Mesodermal cell (in vitro differentiated cells): ENCODE measurements at regions not wholly inside any gene's neighbourhood (a gene's known extent, or its start where the extent isn't known, plus 50 kb on each side); places are given as distances from the start of the nearest gene placed in this dataset.

ENCODE experiments used
- H3K27ac ChIP-seq: 2 replicates; pipeline ENCODE4 v1.7.0; 2013; ENCODE audit warnings: mild to moderate bottlenecking, low read depth, low read length, moderate library complexity; ENCODE audit not compliant: severe bottlenecking
- H3K36me3 ChIP-seq: 2 replicates; pipeline ENCODE4 v1.7.1; 2013; ENCODE audit warnings: mild to moderate bottlenecking, low read length, moderate library complexity; ENCODE audit not compliant: control insufficient read depth, insufficient read depth
- H3K4me1 ChIP-seq: one replicate; pipeline ENCODE4 v1.7.1; 2013; ENCODE audit warnings: mild to moderate bottlenecking, low read length; ENCODE audit not compliant: insufficient read depth, control insufficient read depth, poor library complexity, severe bottlenecking
- H3K4me3 ChIP-seq: 2 replicates; pipeline ENCODE4 v1.7.0; 2013; ENCODE audit warnings: low read length, control low read depth, mild to moderate bottlenecking; ENCODE audit not compliant: insufficient read depth, poor library complexity, severe bottlenecking; ENCODE audit errors: extremely low read depth
- H3K9me3 ChIP-seq: 2 replicates; pipeline ENCODE4 v1.7.1; 2013; ENCODE audit warnings: mild to moderate bottlenecking, low read length, moderate library complexity; ENCODE audit not compliant: control insufficient read depth
- WGBS, 2 experiments: methylation state at CpG; one replicate each; pipeline ENCODE4 v1.1.5; 2013; ENCODE audit warnings: missing lambda C conversion rate in 2 of 2; ENCODE audit not compliant: insufficient coverage in 2 of 2; 5-methylcytosine and 5-hydroxymethylcytosine counted together

DNA sequence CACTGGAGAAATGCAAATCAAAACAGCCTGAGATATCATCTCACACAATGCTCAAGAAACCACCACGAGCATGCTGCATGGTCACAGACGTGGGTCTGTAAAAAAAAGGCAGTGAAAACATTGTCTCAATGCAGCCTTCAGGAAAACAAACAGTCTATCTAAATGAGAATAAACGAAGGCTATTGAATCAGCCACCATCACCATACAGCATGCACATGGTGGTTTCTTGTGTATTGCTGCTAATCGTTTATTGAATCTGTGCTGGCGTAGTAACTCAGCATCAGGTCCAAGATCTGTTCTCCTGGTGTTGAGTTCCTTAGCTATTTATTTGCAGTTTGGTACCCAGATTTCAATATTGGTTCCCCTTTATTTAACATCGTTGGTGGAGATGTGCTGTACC, 1115.0 kb downstream of the CDH18 start:
- Histone ChIP-seq H3K9me3 (no peaks in the 10 kb centered on the region), H3K4me3 (no peak overlapping the region), H3K36me3 (no peaks in the 10 kb centered on the region), H3K4me1 (no peaks in the 10 kb centered on the region), H3K27ac (no peak overlapping the region)
- 93 to 100% methylated on average over 1 to 2 of the region's 6 CpGs for WGBS, 2 experiments

DNA sequence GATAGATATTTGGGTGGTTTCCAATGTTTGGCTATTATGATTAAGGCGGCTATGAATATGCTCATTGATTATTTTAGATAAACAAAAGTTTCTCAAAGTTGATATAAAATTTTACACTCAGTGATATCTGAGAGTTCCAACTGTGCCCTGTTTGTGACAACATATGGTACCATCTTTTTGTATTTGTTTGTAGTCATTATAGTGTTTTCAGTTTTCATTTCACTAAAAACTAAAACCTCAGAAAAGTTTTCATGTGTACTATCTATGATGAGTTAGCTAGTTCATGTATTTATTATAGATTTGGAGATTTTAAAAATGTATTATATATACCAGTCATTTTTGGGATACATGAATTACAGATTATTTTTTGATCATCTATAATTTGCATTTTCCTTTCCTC, 1111.4 kb downstream of the CDH18 start:
- WGBS, 2 experiments, result no CpG with 5 or more reads among the region's 1 CpG
- H3K9me3 ChIP-seq, result no peaks in the 10 kb centered on the region
- no peaks in the 10 kb centered on the region for H3K4me1 ChIP-seq
- no peak overlapping the region for H3K4me3 ChIP-seq
- no peak overlapping the region for H3K27ac ChIP-seq
- no peaks in the 10 kb centered on the region for H3K36me3 ChIP-seq

GRCh38 chr5:18881615-18882014, 1106.4 kb downstream of the CDH18 start:
- Histone ChIP-seq H3K4me3 (no peak overlapping the region), H3K4me1 (no peaks in the 10 kb centered on the region), H3K36me3 (no peaks in the 10 kb centered on the region), H3K9me3 (no peaks in the 10 kb centered on the region), H3K27ac (no peak overlapping the region)
- WGBS, 2 experiments, result 100% methylated on average over 1 of the region's 1 CpG; no CpG with 5 or more reads in 1 of the 2 experiments

DNA sequence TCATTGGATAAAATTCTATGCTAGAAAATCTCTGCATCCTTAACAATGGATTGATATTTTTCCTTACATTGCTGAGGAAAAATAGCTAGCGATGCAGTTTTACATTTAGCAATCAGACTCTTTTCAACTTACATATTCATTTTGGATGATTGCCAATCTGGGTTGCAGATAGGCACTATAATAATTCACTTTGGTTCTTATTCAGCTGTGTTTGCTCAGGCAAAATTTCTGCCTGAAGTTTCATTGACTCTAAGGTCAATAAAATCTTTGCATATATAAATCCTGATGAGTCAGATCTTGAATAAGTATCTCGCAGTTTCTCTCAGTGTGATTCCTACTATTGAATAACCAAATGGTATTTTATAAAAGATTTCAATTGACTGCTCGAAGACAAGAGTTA, 1105.8 kb downstream of the CDH18 start:
- no peak overlapping the region for H3K4me3 ChIP-seq
- H3K27ac ChIP-seq, result no peak overlapping the region
- 100% methylated on average over 1 of the region's 3 CpGs; no CpG with 5 or more reads in 1 of the 2 experiments for WGBS, 2 experiments
- H3K36me3 ChIP-seq, result no peaks in the 10 kb centered on the region
- no peaks in the 10 kb centered on the region for H3K9me3 ChIP-seq
- no peaks in the 10 kb centered on the region for H3K4me1 ChIP-seq

GRCh38 chr5:18888821-18889220, 1099.2 kb downstream of the CDH18 start:
- Histone ChIP-seq H3K4me1 (no peaks in the 10 kb centered on the region), H3K27ac (no peak overlapping the region), H3K4me3 (no peak overlapping the region), H3K9me3 (no peaks in the 10 kb centered on the region), H3K36me3 (no peaks in the 10 kb centered on the region)

GRCh38 chr5:18900644-18901043, 1087.4 kb downstream of the CDH18 start:
- Histone ChIP-seq H3K4me3 (no peak overlapping the region), H3K36me3 (no peaks in the 10 kb centered on the region), H3K9me3 (no peaks in the 10 kb centered on the region), H3K27ac (no peak overlapping the region), H3K4me1 (no peaks in the 10 kb centered on the region)
- no CpG with 5 or more reads among the region's 3 CpGs for WGBS, 2 experiments

- Histone ChIP-seq H3K27ac (no peak overlapping the region), H3K4me3 (no peak overlapping the region), H3K36me3 (no peaks in the 10 kb centered on the region), H3K9me3 (no peaks in the 10 kb centered on the region), H3K4me1 (no peaks in the 10 kb centered on the region)
- 85% methylated on average over 4 of the region's 5 CpGs; no CpG with 5 or more reads in 1 of the 2 experiments for WGBS, 2 experiments
These were observed 1067.0 kb downstream of the CDH18 start for GRCh38 chr5:18920966-18921365.

DNA sequence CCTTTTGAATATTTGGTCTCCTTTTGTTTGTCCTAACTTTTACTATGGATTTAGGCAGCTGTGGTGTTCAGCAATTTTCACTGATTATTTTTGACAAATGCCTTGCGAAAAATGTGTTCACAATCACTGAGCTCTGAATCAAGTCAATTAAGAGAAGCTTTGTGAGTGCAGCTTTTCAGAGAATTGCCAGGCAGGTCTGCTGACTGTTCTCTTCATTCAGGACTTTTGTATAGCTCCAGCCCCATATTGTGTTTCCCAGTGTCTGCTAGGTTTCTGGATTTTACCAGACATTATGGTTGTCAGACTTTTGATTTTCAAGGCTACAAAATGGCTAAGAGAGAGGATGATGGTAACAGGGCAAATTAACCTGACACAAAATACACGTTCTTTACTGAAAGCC, 1055.9 kb downstream of the CDH18 start:
- WGBS, 2 experiments, result 83 to 100% methylated on average over 1 of the region's 2 CpGs
- Histone ChIP-seq H3K27ac (no peak overlapping the region), H3K4me1 (no peaks in the 10 kb centered on the region), H3K4me3 (no peak overlapping the region), H3K9me3 (no peaks in the 10 kb centered on the region), H3K36me3 (no peaks in the 10 kb centered on the region)

- Histone ChIP-seq H3K36me3 (no peaks in the 10 kb centered on the region), H3K9me3 (no peaks in the 10 kb centered on the region), H3K4me1 (no peaks in the 10 kb centered on the region), H3K27ac (no peak overlapping the region), H3K4me3 (no peak overlapping the region)
- 92 to 94% methylated on average over 3 to 4 of the region's 5 CpGs for WGBS, 2 experiments
These were observed 1043.2 kb downstream of the CDH18 start for GRCh38 chr5:18944771-18945170.

DNA sequence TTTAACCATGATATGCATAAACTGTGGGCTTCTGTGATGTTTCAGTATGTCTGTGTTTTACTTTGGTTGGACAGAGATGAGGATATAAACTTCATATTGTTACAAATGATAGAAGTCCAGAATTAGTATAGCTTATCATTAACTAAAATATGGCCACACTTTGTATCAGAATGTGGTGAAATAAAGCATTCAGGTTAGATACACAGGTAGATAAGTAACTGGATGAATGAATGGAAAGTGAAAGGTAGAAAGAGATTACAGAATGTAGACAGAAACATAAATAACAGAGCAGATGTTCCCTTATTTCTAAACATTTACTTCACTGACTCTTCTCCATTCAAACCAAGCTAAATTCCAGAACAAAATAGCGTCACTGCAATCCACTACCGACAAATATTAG, 1033.8 kb downstream of the CDH18 start:
- Histone ChIP-seq H3K9me3 (no peaks in the 10 kb centered on the region), H3K36me3 (no peaks in the 10 kb centered on the region), H3K27ac (no peak overlapping the region), H3K4me3 (no peak overlapping the region), H3K4me1 (no peaks in the 10 kb centered on the region)
- 50% methylated on average over 2 of the region's 2 CpGs; no CpG with 5 or more reads in 1 of the 2 experiments for WGBS, 2 experiments

DNA sequence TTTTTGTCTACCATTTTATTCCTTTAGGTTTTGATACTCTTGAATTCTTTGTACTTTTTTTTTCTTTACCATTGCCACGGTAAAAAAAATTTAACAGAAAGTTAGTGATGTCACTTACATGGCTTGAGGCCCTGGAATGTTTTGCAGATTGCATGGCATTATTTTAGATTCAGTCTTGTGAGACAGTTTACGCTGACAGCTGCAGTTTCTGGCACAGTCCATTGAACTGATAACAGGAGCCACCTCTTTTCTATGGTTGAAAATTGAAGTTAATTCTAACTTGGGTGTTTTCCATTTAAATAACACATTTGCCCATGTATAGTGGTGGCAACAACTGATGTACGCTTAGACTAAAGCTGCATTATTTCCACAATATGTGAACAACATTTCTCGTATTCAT, 1028.5 kb downstream of the CDH18 start:
- H3K9me3 ChIP-seq, result no peaks in the 10 kb centered on the region
- H3K27ac ChIP-seq, result no peak overlapping the region
- no peaks in the 10 kb centered on the region for H3K4me1 ChIP-seq
- H3K36me3 ChIP-seq, result no peaks in the 10 kb centered on the region
- no peak overlapping the region for H3K4me3 ChIP-seq
- 92 to 96% methylated on average over 2 of the region's 4 CpGs for WGBS, 2 experiments
